Thyroid gland (tissue), 4 donors: ENCODE measurements at regions not wholly inside any gene's neighbourhood (a gene's known extent, or its start where the extent isn't known, plus 50 kb on each side); places are given as distances from the start of the nearest gene placed in this dataset.

Experiments
- POLR2A ChIP-seq, 2 donors: fragments of 450-650 bp; IDR thresholded peaks; one replicate each; pipeline ENCODE4 v1.6.1; 2017; ENCODE audit warnings: antibody characterized with exemption in 2 of 2, mild to moderate bottlenecking in 2 of 2, moderate library complexity in 1 of 2
- TF ChIP-seq, protein P1 (sequence below), 6 experiments: fragments of 200-600 bp in 3 of 6; fragments of 450-650 bp in 3 of 6; sonication (generic) in 3 of 6; IDR thresholded peaks; one replicate each; pipeline ENCODE4 v1.5.1; 2016 to 2019; ENCODE audit warnings: antibody characterized with exemption in 6 of 6, mild to moderate bottlenecking in 2 of 6, inconsistent platforms in 1 of 6, moderate library complexity in 1 of 6

GRCh38 chr6:139829576-139829975, 455.1 kb upstream of the CITED2 start:
- TF ChIP-seq, protein P1, sequence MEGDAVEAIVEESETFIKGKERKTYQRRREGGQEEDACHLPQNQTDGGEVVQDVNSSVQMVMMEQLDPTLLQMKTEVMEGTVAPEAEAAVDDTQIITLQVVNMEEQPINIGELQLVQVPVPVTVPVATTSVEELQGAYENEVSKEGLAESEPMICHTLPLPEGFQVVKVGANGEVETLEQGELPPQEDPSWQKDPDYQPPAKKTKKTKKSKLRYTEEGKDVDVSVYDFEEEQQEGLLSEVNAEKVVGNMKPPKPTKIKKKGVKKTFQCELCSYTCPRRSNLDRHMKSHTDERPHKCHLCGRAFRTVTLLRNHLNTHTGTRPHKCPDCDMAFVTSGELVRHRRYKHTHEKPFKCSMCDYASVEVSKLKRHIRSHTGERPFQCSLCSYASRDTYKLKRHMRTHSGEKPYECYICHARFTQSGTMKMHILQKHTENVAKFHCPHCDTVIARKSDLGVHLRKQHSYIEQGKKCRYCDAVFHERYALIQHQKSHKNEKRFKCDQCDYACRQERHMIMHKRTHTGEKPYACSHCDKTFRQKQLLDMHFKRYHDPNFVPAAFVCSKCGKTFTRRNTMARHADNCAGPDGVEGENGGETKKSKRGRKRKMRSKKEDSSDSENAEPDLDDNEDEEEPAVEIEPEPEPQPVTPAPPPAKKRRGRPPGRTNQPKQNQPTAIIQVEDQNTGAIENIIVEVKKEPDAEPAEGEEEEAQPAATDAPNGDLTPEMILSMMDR (IDR thresholded peaks at IDR 0.05): no peak
- TF ChIP-seq POLR2A (IDR thresholded peaks at IDR 0.05): no peak
